ENCODE measurements at regions not wholly inside any gene's neighbourhood (a gene's known extent, or its start where the extent isn't known, plus 50 kb on each side); places are given as distances from the start of the nearest gene placed in this dataset.

GRCh38 chr7:67716729-67717128 is 720.1 kb downstream of the TYW1 start:
- TF ChIP-seq POLR2A (IDR thresholded peaks at IDR 0.05) (no peak), CTCF (IDR thresholded peaks at IDR 0.05) (no peak), POLR2AphosphoS5 (IDR thresholded peaks at IDR 0.05) (no peak)
